HG03196 (cell line): ENCODE measurements at regions not wholly inside any gene's neighbourhood (a gene's known extent, or its start where the extent isn't known, plus 50 kb on each side); places are given as distances from the start of the nearest gene placed in this dataset.

ENCODE experiments used
- ATAC-seq: cut with Tn5 transposase; IDR thresholded peaks from one replicate; pipeline ENCODE4 v1.9.1; 2021; ENCODE audit not compliant: unreplicated experiment

DNA sequence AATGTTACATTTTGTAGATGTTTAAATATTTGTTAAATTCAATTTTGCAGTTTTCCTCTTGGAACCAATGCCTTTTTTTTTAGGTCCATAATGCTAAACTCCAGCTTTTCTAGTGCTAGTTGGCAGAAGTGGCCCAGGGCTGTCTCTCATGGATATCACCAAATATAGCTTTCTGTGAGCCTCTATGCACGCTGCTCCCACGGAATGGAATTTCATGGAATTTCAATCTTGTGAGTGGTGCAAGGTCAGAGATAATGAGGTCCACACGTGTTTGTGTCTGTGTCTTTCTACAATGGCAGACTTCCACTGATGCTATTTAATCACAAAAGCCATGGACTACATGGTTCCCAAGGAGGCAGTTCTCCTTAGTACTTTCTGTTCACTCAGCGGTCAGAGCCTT is 191.5 kb upstream of the PARD3B start:
- no peak for ATAC-seq

- ATAC-seq, result no peak
Measured at GRCh38 chr2:204354442-204354856, 190.8 kb upstream of the PARD3B start.

- ATAC-seq, result no peak
Measured at GRCh38 chr2:204355688-204356087, 189.6 kb upstream of the PARD3B start.

DNA sequence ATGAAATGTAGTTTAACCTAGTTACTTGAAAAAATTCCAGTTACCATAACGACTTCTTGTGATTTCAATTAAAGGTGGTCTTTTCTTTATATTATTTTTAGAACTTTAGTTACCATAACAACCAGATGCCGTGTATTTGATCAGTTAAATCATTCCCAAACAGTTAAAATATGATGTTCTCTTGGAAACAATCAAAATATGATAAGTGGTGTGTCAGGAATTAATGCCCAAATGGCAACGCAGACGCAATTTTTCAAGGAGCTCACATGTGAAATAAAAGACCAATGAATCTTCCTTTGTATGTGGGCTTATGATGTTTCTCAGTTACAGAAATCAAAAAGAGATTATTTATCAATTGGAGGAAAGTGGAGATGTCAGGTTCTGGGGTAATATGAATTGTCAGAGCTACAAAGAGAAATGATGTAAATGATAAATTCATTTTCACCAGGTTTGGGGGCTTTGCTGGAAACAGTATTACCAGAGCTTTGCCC is 189.1 kb upstream of the PARD3B start:
- ATAC-seq, result no peak

DNA sequence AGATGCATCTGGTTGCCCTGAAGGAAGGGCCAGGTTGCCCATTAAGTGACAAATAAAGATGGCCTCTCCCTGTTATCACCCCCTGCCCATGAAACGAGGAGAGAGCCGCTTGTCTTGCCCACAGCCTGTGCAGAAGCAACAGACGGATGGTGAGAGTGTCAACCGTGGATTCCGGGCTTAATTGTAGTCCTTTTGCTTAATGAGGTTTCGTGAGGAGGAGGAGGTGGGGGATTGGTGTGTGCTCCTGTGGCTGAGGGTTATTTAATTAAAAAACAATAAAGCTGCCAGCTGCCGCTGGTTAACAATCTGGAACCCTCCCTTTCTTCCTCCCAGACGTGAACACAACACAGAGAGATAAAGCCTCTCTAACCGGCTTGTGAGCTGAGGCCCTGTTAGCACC is 188.0 kb upstream of the PARD3B start:
- no peak for ATAC-seq

- no peak for ATAC-seq
Measured at GRCh38 chr2:204359076-204359475, 186.2 kb upstream of the PARD3B start.

GRCh38 chr2:204360218-204361007 is 184.9 kb upstream of the PARD3B start:
- no peak for ATAC-seq

GRCh38 chr2:204361738-204362137 is 183.5 kb upstream of the PARD3B start:
- no peak for ATAC-seq

GRCh38 chr2:204362581-204362980 is 182.7 kb upstream of the PARD3B start:
- ATAC-seq, result no peak

DNA sequence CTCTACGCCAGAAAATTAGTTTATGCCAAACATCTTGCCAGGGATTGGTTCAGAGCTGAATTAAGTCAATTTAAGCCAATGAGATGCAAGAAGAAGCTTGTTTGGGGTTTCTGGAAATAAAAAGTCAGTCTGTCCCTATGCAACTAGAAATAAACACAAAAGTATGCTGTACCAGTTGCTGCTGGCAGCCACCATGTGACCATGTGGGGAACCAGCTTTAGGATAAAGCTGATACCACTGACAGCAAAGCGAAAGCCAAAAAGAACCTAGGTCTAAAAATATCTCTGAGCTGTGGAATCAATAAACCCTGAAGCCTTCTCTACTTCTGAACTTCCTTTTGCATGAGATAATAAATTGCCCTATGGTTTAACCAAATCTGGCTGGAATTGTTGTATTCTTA is 181.8 kb upstream of the PARD3B start:
- ATAC-seq, result no peak

GRCh38 chr2:204364860-204365535 is 180.3 kb upstream of the PARD3B start:
- no peak for ATAC-seq

- ATAC-seq, result no peak
Measured at GRCh38 chr2:204365811-204366210, 179.5 kb upstream of the PARD3B start.

- ATAC-seq, result no peak
Measured at GRCh38 chr2:204367466-204367865, 177.8 kb upstream of the PARD3B start.

GRCh38 chr2:204370172-204370718 is 175.0 kb upstream of the PARD3B start:
- ATAC-seq, result no peak

GRCh38 chr2:204373942-204374341 is 171.3 kb upstream of the PARD3B start:
- ATAC-seq, result no peak

DNA sequence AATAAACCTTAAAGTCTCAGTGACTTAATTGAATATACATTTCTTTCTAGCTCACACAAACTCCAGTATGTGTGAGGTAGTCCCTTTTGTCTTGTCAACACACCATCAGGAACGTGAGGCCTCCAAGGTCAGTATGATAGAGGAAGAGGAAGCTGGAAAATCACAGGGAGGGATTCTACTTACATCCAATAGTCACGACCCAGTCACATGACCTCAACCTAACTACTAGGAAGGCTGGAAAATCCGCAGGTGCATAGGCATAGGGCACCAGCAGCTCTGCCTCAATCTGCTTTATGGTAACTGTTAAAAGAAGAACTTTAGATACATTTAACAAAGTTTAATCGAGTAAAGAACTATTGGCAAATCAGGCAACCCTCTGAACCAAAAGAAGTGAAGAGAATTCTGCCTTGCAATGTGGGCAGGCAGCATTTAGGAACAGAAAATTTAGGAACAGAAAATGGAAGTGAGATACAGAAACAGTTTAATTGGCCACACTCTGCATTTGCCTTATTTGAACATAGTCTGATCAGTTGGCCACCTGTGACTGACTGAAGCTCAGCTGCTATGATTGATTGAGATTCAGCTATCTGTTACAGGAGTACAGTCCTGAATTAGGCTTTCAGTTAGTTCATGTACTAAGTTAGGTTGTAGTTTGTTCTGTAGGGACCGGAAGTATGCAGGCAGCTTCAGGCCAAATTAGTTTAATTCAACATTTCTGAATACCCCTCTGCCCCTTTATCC is 165.0 kb upstream of the PARD3B start:
- ATAC-seq, result no peak

DNA sequence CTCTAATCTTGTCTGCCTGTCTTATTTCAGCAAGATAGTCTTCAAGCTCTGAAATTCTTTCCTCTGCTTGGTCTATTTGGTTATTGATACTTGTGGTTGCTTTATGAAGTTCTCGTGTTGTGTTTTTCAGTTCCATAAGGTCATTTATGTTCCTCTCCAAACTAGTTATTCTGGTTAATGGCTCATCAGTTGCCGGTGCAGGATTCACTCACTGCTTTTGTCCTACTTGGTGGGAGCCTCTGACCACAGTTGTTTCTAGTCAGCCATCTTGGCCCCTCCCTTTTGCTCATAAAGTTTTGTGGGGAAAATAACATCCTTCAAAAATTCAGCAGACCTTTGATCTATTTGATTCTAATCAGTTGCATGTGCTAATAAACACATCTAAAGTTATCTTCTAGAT is 158.6 kb upstream of the PARD3B start:
- no peak for ATAC-seq

DNA sequence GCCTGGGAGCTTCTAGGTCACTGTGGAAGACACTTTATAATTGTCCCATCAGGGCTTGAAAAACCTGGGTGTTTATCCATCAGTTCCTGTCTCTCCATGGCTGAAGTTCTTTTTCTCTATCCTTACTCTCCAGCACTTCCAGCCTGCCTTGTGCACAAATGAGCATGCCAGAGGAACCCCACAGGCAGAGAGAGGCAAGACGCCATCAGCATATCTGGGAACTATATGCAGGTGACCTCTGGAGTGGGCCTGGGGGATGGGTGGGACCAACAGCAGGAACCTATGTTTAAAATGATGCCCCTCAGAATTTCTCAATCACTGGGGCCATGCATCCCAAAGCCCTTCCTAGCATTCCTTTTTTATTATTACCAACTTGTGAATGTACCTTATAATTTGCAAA is 156.2 kb upstream of the PARD3B start:
- no peak for ATAC-seq

DNA sequence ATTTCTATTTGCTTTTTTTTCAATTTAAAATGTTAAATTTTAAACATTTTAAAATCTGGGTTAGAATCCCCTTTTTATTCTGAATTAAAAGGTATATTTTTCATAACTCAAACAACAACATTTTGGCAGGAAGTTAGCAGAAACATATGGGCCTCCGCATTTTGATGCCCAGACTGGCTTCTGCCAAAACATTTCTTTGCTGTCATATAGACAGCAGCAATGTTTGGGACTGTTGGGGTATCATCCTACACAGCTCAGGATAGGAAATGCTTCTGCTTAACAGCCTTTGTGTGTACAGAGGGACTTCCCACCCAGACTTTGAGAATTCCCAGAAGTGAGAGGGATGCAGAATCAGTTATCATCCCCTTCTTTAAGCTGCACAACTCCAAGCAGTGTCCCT is 155.4 kb upstream of the PARD3B start:
- ATAC-seq, result no peak

GRCh38 chr2:204395539-204395938 is 149.7 kb upstream of the PARD3B start:
- ATAC-seq, result no peak

DNA sequence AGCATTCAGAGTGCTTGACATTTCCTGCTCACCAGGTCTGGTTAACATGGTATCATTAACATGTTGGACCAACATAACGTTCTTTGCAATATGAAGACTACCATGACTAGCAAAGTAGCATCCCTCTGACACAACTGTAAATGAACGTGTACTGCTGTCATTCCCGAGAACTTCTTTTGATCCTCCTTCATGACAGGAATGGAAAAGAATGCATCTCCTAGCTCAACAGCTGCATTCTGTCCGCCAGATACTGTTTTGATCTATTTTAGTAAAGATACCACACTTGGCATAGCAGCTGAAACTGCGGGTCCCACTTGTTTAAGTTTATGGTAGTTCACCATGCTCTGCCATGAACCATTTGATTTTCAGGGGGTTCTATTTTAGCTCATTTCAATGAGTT is 144.2 kb upstream of the PARD3B start:
- ATAC-seq, result no peak
